Ectodermal cell (in vitro differentiated cells): ENCODE measurements at regions not wholly inside any gene's neighbourhood (a gene's known extent, or its start where the extent isn't known, plus 50 kb on each side); places are given as distances from the start of the nearest gene placed in this dataset.
"Not testable (repeated sequence)": the region's sequence is repeated elsewhere in the genome, so short reads cannot be mapped to it uniquely, and the experiment has no call there.

Experiments
- H3K27ac ChIP-seq: 2 replicates; pipeline ENCODE4 v1.7.0; 2013; ENCODE audit warnings: mild to moderate bottlenecking, low read depth, low read length; ENCODE audit not compliant: insufficient read depth, poor library complexity, severe bottlenecking
- H3K27me3 ChIP-seq: 2 replicates; pipeline ENCODE4 v1.7.0; 2013; ENCODE audit warnings: mild to moderate bottlenecking, low read length; ENCODE audit not compliant: insufficient read depth, control insufficient read depth, poor library complexity, severe bottlenecking
- H3K36me3 ChIP-seq: one replicate; pipeline ENCODE4 v1.7.0; 2013; ENCODE audit warnings: low read length; ENCODE audit not compliant: control insufficient read depth, insufficient read depth
- H3K4me1 ChIP-seq: one replicate; pipeline ENCODE4 v1.7.0; 2013; ENCODE audit warnings: low read length; ENCODE audit not compliant: control insufficient read depth, insufficient read depth
- H3K4me3 ChIP-seq: 2 replicates; pipeline ENCODE4 v1.7.0; 2013; ENCODE audit warnings: low read depth, low read length, control low read depth; ENCODE audit not compliant: insufficient read depth
- H3K9me3 ChIP-seq: 2 replicates; pipeline ENCODE4 v1.7.0; 2013; ENCODE audit warnings: mild to moderate bottlenecking, low read length, moderate library complexity; ENCODE audit not compliant: control insufficient read depth
- WGBS, 2 experiments: methylation state at CpG; one replicate each; pipeline ENCODE4 v1.1.7; 2013; ENCODE audit warnings: missing lambda C conversion rate in 2 of 2; 5-methylcytosine and 5-hydroxymethylcytosine counted together

DNA sequence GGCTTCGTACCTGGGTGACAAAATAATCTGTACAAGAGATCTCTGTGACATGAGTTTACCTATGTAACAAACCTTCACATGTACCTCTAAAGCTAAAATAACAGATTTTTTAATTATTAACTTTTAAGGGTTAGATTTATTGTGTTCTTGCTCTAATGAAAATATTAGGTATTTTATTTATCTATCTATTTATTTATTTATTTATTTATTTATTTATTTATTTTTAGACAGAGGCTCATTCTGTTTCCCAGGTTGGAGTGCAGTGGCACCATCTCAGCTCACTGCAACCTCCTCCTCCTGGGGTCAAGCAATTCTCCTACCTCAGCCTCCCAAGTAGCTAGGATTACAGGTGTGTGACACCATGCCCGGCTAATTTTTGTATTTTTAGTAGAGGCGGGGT, 348.4 kb downstream of the TAF11L14 start:
- not testable (repeated sequence) for H3K4me1 ChIP-seq, H3K27me3 ChIP-seq
- WGBS, 2 experiments: 90 to 96% methylated on average over 2 to 3 of the region's 3 CpGs

GRCh38 chr5:17989036-17989435, 354.8 kb downstream of the TAF11L14 start:
- WGBS, 2 experiments: 88 to 94% methylated on average over 3 to 4 of the region's 4 CpGs
- H3K9me3 ChIP-seq: no peaks in the 10 kb centered on the region
- no peaks in the 10 kb centered on the region for H3K4me1 ChIP-seq

More for the DNA sequence above, 348.4 kb downstream of the TAF11L14 start:
- not testable (repeated sequence) for H3K4me3 ChIP-seq, H3K36me3 ChIP-seq, H3K27ac ChIP-seq, H3K9me3 ChIP-seq

DNA sequence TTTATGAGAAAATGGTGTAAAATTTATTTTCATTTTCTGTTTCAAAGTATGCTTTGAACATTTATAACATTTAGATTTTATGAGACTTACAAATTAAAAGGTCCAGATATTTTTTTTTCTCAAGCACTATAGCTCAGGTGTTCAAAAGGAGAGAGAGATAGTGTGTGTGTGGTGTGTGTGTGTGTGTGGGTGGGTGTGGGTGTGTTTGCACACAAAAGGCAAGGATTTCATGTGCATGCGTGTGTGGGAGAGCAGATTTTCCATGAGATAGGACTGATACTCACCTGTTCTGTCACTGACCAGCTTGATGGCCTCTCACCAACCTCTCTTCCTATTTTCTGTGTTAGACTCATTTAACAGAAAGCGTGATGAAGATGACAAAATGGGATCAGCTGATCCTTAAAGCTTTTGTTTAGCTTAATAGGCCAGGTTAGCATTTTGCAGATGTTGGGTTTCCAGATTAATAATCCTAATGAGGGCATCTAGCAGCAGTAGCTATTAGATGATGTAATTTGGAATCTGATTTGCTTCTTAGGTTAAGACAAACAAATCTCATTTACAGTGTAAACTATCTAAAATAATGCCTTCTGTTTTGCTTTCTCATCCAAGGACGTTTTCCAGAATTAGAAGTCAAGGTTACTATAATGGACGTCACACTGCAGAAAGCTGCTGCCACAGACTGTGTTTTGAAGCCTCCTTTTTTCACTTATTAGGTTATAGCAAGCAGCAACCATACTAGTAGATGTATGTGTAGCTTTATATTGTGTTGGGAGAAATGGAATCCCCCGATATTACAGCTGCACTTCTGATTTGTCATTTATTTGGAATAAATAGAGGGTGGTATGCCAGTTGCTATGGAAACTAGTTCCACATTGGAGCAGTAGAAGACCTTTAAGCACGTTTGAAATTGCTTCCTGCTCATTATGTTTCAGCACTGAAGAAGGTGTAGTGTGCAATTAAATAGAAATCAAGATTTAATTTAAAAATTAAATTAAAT, 355.6 kb downstream of the TAF11L14 start:
- H3K27ac ChIP-seq: no peak overlapping the region
- WGBS, 2 experiments: 85 to 91% methylated on average over 6 of the region's 6 CpGs

More at GRCh38 chr5:17989036-17989435, 354.8 kb downstream of the TAF11L14 start:
- no peaks in the 10 kb centered on the region for H3K27me3 ChIP-seq
- H3K4me3 ChIP-seq: no peak overlapping the region
- H3K27ac ChIP-seq: no peak overlapping the region
- H3K36me3 ChIP-seq: no peaks in the 10 kb centered on the region

GRCh38 chr5:17991775-17992174, 357.5 kb downstream of the TAF11L14 start:
- Histone ChIP-seq H3K36me3 (no peaks in the 10 kb centered on the region), H3K27me3 (no peaks in the 10 kb centered on the region), H3K4me3 (no peak overlapping the region), H3K4me1 (no peaks in the 10 kb centered on the region), H3K27ac (no peak overlapping the region), H3K9me3 (no peaks in the 10 kb centered on the region)
- 52 to 63% methylated on average over 2 of the region's 2 CpGs for WGBS, 2 experiments

More for the DNA sequence above, 355.6 kb downstream of the TAF11L14 start:
- Histone ChIP-seq H3K9me3 (no peaks in the 10 kb centered on the region), H3K36me3 (no peaks in the 10 kb centered on the region), H3K4me3 (no peak overlapping the region), H3K4me1 (no peaks in the 10 kb centered on the region), H3K27me3 (no peaks in the 10 kb centered on the region)

GRCh38 chr5:17992291-17992690, 358.0 kb downstream of the TAF11L14 start:
- Histone ChIP-seq H3K4me3 (no peak overlapping the region), H3K27me3 (no peaks in the 10 kb centered on the region), H3K36me3 (no peaks in the 10 kb centered on the region), H3K9me3 (no peaks in the 10 kb centered on the region), H3K4me1 (no peaks in the 10 kb centered on the region), H3K27ac (no peak overlapping the region)
- 88 to 90% methylated on average over 2 of the region's 2 CpGs for WGBS, 2 experiments

GRCh38 chr5:17995997-17996396, 361.7 kb downstream of the TAF11L14 start:
- H3K9me3 ChIP-seq: no peaks in the 10 kb centered on the region
- H3K36me3 ChIP-seq: no peaks in the 10 kb centered on the region
- no peak overlapping the region for H3K4me3 ChIP-seq
- H3K27ac ChIP-seq: no peak overlapping the region
- WGBS, 2 experiments: 100% methylated on average over 1 to 2 of the region's 3 CpGs
- no peaks in the 10 kb centered on the region for H3K27me3 ChIP-seq
- no peaks in the 10 kb centered on the region for H3K4me1 ChIP-seq

GRCh38 chr5:17999858-18000257, 365.6 kb downstream of the TAF11L14 start:
- Histone ChIP-seq H3K4me3 (no peak overlapping the region), H3K27ac (no peak overlapping the region), H3K27me3 (no peaks in the 10 kb centered on the region), H3K4me1 (no peaks in the 10 kb centered on the region), H3K9me3 (no peaks in the 10 kb centered on the region), H3K36me3 (no peaks in the 10 kb centered on the region)
- WGBS, 2 experiments: 93 to 100% methylated on average over 1 to 2 of the region's 2 CpGs

DNA sequence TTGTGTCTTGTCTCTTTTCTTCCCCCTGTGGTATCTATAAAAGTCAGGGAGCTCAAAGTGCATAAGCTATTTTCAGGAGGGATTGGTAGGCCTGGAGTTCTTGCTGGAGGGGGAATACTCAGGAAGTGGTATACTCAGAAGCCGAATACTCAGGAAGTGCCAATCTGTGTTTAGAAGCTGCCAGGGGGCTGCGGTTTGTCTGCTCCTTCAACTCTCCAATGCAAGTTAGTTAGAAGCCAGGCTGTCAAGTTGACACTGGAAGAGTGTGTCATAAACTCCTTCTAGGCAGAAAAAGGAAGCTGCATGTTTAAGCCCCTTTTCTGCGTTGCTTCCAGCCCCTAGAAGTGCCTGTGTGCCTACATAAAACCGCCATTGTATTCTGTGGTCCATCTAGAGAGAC, 366.5 kb downstream of the TAF11L14 start:
- 92 to 95% methylated on average over 4 of the region's 4 CpGs for WGBS, 2 experiments
- Histone ChIP-seq H3K4me1 (no peaks in the 10 kb centered on the region), H3K9me3 (no peaks in the 10 kb centered on the region), H3K27me3 (no peaks in the 10 kb centered on the region), H3K27ac (no peak overlapping the region), H3K4me3 (no peak overlapping the region), H3K36me3 (no peaks in the 10 kb centered on the region)

DNA sequence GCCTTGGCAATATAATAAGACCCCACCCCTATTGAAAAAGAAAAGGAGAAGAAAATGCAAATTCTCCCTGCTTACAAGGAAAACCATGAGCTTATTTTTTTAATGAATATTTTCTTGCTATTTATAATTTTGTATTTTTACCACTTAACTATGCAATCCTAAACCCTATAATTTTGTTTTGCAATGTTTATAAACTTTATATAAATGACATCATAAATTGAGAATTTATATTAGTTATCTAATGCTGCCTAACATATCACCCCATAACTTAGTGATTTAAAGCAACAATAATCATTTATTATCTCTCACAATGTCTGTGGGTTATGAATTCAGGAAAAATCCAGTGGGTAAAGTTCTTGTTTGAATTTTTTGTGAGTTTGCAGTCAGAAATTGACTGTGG, 369.1 kb downstream of the TAF11L14 start:
- H3K4me3 ChIP-seq: no peak overlapping the region
- H3K9me3 ChIP-seq: no peaks in the 10 kb centered on the region
- no peaks in the 10 kb centered on the region for H3K36me3 ChIP-seq
- H3K27ac ChIP-seq: no peak overlapping the region
- H3K27me3 ChIP-seq: no peaks in the 10 kb centered on the region
- H3K4me1 ChIP-seq: no peaks in the 10 kb centered on the region

DNA sequence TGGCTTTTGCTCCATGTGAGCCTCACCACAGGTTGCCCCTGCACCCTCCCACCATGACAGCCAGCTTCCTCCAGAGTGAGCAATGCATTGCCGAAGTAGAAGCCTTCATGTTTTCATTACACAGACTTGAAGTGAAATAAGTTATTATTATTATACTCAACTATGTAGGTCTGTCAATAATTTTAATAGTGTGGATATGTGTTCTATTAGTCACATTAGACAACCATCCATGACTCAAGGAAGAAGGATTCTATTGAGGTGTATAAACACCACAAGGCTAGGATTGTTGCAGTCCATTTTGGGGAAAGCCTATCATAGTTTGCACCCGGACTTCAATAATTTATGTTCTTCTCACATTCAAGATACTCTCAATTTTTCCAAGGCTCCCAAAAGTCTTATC, 369.5 kb downstream of the TAF11L14 start:
- Histone ChIP-seq H3K4me1 (no peaks in the 10 kb centered on the region), H3K27me3 (no peaks in the 10 kb centered on the region), H3K4me3 (no peak overlapping the region), H3K27ac (no peak overlapping the region), H3K36me3 (no peaks in the 10 kb centered on the region), H3K9me3 (no peaks in the 10 kb centered on the region)
- 88 to 100% methylated on average over 1 of the region's 2 CpGs for WGBS, 2 experiments
